ENCODE measurements at regions not wholly inside any gene's neighbourhood (a gene's known extent, or its start where the extent isn't known, plus 50 kb on each side); places are given as distances from the start of the nearest gene placed in this dataset.

GRCh38 chr4:14167876-14168510 lies 540.5 kb upstream of the BOD1L1 start:
- no peak for TF ChIP-seq CTCF (IDR thresholded peaks at IDR 0.05)
- no peak for TF ChIP-seq POLR2A (IDR thresholded peaks at IDR 0.05; ENCODE audit: low read depth)
- no peak for TF ChIP-seq POLR2AphosphoS5 (IDR thresholded peaks at IDR 0.05)
- TF ChIP-seq EP300 (IDR thresholded peaks at IDR 0.05) = no peak

Data from esophagus muscularis mucosa (tissue), 4 donors.